ENCODE measurements at regions not wholly inside any gene's neighbourhood (a gene's known extent, or its start where the extent isn't known, plus 50 kb on each side); places are given as distances from the start of the nearest gene placed in this dataset.
A peak's percentile ranks its signal among the peaks of the same experiment; 100 is the strongest.

- no peak overlapping the region for H4K12ac ChIP-seq (ENCODE audit: low read depth, low read length)
- no peaks in the 10 kb centered on the region for H3K79me2 ChIP-seq (ENCODE audit: control insufficient read depth, insufficient read depth, low read length, poor library complexity)
- H3K36me3 ChIP-seq (ENCODE audit: control insufficient read depth in 1 of 2, insufficient read depth in 2 of 2, low read length in 2 of 2) = no peaks in the 10 kb centered on the region
- DNase-seq = no peak
- H2BK120ac ChIP-seq (ENCODE audit: insufficient read depth, low read length, poor library complexity) = no peak overlapping the region
- H3K9ac ChIP-seq (ENCODE audit: low read length) = no peak overlapping the region
- H3K23ac ChIP-seq (ENCODE audit: low read length) = no peak overlapping the region
- no peak overlapping the region for H2BK12ac ChIP-seq (ENCODE audit: low read length)
- WGBS (ENCODE audit: extremely low coverage, insufficient coverage, insufficient read length) = no CpG with 5 or more reads among the region's 1 CpG
- H2AFZ ChIP-seq (ENCODE audit: insufficient read depth, low read length, poor library complexity) = no peak overlapping the region
- no peak overlapping the region for H3K27ac ChIP-seq (ENCODE audit: low read depth, low read length)
- H3K4me3 ChIP-seq (ENCODE audit: low read depth, low read length) = no peak overlapping the region
- no peak overlapping the region for H2AK5ac ChIP-seq (ENCODE audit: low read length)
- H3K4ac ChIP-seq (ENCODE audit: low read depth, low read length) = no peak overlapping the region
- H4K91ac ChIP-seq (ENCODE audit: low read depth, low read length) = no peak overlapping the region
- no peaks in the 10 kb centered on the region for H3K4me1 ChIP-seq (ENCODE audit: control insufficient read depth in 1 of 2, insufficient read depth in 2 of 2, low read length in 2 of 2)
- H3K4me2 ChIP-seq (ENCODE audit: low read length) = no peak overlapping the region
- H3K79me1 ChIP-seq (ENCODE audit: low read length) = no peaks in the 10 kb centered on the region
- no peak overlapping the region for H4K8ac ChIP-seq (ENCODE audit: low read depth, low read length)
- H2BK5ac ChIP-seq (ENCODE audit: low read depth, low read length, poor library complexity) = no peak overlapping the region
- H3K18ac ChIP-seq (ENCODE audit: low read length) = no peak overlapping the region
- no peak overlapping the region for H3K14ac ChIP-seq (ENCODE audit: low read length)
- no peaks in the 10 kb centered on the region for H3K27me3 ChIP-seq (ENCODE audit: insufficient read depth, low read length)
- no peaks in the 10 kb centered on the region for H3K9me3 ChIP-seq (ENCODE audit: insufficient read depth, low read depth, low read length)
These were observed 523.7 kb downstream of the FAM181B start for GRCh38 chr11:82210011-82210410.

DNA sequence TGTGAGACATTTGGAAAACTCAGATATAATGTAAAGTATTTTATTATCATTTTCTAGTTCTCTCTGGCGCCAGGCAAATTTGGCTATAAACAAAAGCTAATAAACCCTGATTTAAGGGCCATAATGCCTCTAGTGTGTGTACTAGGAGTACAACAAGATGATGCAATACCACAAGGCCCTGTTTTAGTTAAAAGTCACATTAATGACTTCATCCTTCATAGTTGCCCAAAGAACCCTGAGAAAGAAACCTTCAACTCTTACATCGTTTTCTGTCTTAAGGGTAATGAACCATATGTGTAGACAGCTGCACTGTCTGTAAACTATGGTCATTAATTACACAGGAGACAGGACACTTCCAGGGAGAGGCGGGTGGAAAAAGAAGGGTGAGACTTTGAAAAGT is 538.4 kb downstream of the FAM181B start:
- Histone ChIP-seq H3K27ac (ENCODE audit: low read depth, low read length) (no peak overlapping the region), H3K4me2 (ENCODE audit: low read length) (no peak overlapping the region), H3K36me3 (ENCODE audit: control insufficient read depth in 1 of 2, insufficient read depth in 2 of 2, low read length in 2 of 2) (no peaks in the 10 kb centered on the region), H4K91ac (ENCODE audit: low read depth, low read length) (no peak overlapping the region), H4K12ac (ENCODE audit: low read depth, low read length) (no peak overlapping the region), H2AFZ (ENCODE audit: insufficient read depth, low read length, poor library complexity) (no peak overlapping the region), H3K9me3 (ENCODE audit: insufficient read depth, low read depth, low read length) (no peaks in the 10 kb centered on the region), H3K79me2 (ENCODE audit: control insufficient read depth, insufficient read depth, low read length, poor library complexity) (no peaks in the 10 kb centered on the region), H2BK120ac (ENCODE audit: insufficient read depth, low read length, poor library complexity) (no peak overlapping the region), H3K18ac (ENCODE audit: low read length) (no peak overlapping the region), H2BK5ac (ENCODE audit: low read depth, low read length, poor library complexity) (no peak overlapping the region), H3K9ac (ENCODE audit: low read length) (no peak overlapping the region), H3K79me1 (ENCODE audit: low read length) (no peaks in the 10 kb centered on the region), H2BK12ac (ENCODE audit: low read length) (no peak overlapping the region), H3K4ac (ENCODE audit: low read depth, low read length) (no peak overlapping the region), H3K4me3 (ENCODE audit: low read depth, low read length) (no peak overlapping the region), H3K23ac (ENCODE audit: low read length) (no peak overlapping the region), H4K8ac (ENCODE audit: low read depth, low read length) (no peak overlapping the region), H2AK5ac (ENCODE audit: low read length) (no peak overlapping the region), H3K14ac (ENCODE audit: low read length) (no peak overlapping the region), H3K4me1 (ENCODE audit: control insufficient read depth in 1 of 2, insufficient read depth in 2 of 2, low read length in 2 of 2) (peaks cover 0 to 3% of the 10 kb centered on the region in 2 experiments), H3K27me3 (ENCODE audit: insufficient read depth, low read length) (no peaks in the 10 kb centered on the region)
- WGBS (ENCODE audit: extremely low coverage, insufficient coverage, insufficient read length) = no CpG with 5 or more reads among the region's 3 CpGs
- no peak for DNase-seq

DNA sequence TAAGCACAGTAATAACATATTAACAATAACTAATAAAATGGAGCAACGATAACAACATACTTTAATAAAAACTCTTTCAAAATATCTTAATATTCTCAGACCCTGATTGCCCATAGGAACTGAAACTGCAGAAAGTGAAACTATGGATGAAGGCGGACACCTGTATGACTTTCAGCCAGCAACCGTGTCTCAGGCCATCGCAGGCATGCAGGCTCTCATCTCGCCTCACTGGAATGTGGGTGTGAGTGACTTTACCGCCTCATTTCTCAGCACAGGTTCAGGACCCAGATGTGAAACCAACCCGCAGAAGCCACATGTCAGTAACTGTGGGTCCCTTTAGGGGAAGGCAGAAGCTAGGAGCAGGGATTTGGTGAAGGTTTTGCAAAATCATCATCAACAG is 539.1 kb downstream of the FAM181B start:
- H2AK5ac ChIP-seq (ENCODE audit: low read length) = no peak overlapping the region
- H3K79me1 ChIP-seq (ENCODE audit: low read length) = no peaks in the 10 kb centered on the region
- H3K79me2 ChIP-seq (ENCODE audit: control insufficient read depth, insufficient read depth, low read length, poor library complexity) = no peaks in the 10 kb centered on the region
- H4K8ac ChIP-seq (ENCODE audit: low read depth, low read length) = no peak overlapping the region
- WGBS (ENCODE audit: extremely low coverage, insufficient coverage, insufficient read length) = no CpG with 5 or more reads among the region's 7 CpGs
- H3K23ac ChIP-seq (ENCODE audit: low read length) = no peak overlapping the region
- H2BK12ac ChIP-seq (ENCODE audit: low read length) = no peak overlapping the region
- no peak overlapping the region for H3K4ac ChIP-seq (ENCODE audit: low read depth, low read length)
- H3K27ac ChIP-seq (ENCODE audit: low read depth, low read length) = no peak overlapping the region
- H3K27me3 ChIP-seq (ENCODE audit: insufficient read depth, low read length) = no peaks in the 10 kb centered on the region
- no peak overlapping the region for H3K4me2 ChIP-seq (ENCODE audit: low read length)
- no peak for DNase-seq
- no peaks in the 10 kb centered on the region for H3K36me3 ChIP-seq (ENCODE audit: control insufficient read depth in 1 of 2, insufficient read depth in 2 of 2, low read length in 2 of 2)
- no peak overlapping the region for H2AFZ ChIP-seq (ENCODE audit: insufficient read depth, low read length, poor library complexity)
- no peak overlapping the region for H3K14ac ChIP-seq (ENCODE audit: low read length)
- H3K18ac ChIP-seq (ENCODE audit: low read length) = no peak overlapping the region
- H2BK5ac ChIP-seq (ENCODE audit: low read depth, low read length, poor library complexity) = no peak overlapping the region
- H2BK120ac ChIP-seq (ENCODE audit: insufficient read depth, low read length, poor library complexity) = no peak overlapping the region
- no peaks in the 10 kb centered on the region for H3K9me3 ChIP-seq (ENCODE audit: insufficient read depth, low read depth, low read length)
- H3K4me1 ChIP-seq (ENCODE audit: control insufficient read depth in 1 of 2, insufficient read depth in 2 of 2, low read length in 2 of 2) = peaks cover 0 to 3% of the 10 kb centered on the region in 2 experiments
- no peak overlapping the region for H4K91ac ChIP-seq (ENCODE audit: low read depth, low read length)
- no peak overlapping the region for H3K4me3 ChIP-seq (ENCODE audit: low read depth, low read length)
- no peak overlapping the region for H3K9ac ChIP-seq (ENCODE audit: low read length)
- H4K12ac ChIP-seq (ENCODE audit: low read depth, low read length) = no peak overlapping the region

DNA sequence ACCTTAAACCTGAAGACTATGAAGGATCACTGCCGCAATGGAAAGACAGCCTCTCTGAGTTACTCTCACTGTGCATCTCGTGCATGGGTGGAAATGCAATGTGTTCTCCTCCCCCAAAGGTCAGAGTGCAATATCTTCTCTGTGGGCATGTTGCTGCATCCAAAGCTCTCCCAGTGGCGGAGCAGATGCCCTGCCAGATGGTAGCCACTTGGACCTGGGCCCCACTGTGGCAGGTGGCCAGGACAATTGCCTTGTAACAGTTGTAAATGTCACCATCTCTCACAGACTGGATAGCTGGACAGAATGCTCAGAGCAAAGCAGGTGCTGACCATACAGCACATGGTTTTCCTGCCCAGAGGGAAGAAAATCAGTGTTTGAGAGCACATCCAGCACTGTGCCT is 542.0 kb downstream of the FAM181B start:
- Histone ChIP-seq H3K9me3 (ENCODE audit: insufficient read depth, low read depth, low read length) (no peaks in the 10 kb centered on the region), H3K9ac (ENCODE audit: low read length) (no peak overlapping the region), H3K27ac (ENCODE audit: low read depth, low read length) (no peak overlapping the region), H3K18ac (ENCODE audit: low read length) (no peak overlapping the region), H3K27me3 (ENCODE audit: insufficient read depth, low read length) (no peaks in the 10 kb centered on the region), H4K12ac (ENCODE audit: low read depth, low read length) (no peak overlapping the region), H3K23ac (ENCODE audit: low read length) (no peak overlapping the region), H3K79me2 (ENCODE audit: control insufficient read depth, insufficient read depth, low read length, poor library complexity) (no peaks in the 10 kb centered on the region), H3K4me2 (ENCODE audit: low read length) (no peak overlapping the region), H4K8ac (ENCODE audit: low read depth, low read length) (no peak overlapping the region), H2AFZ (ENCODE audit: insufficient read depth, low read length, poor library complexity) (no peak overlapping the region), H2BK5ac (ENCODE audit: low read depth, low read length, poor library complexity) (no peak overlapping the region), H2BK120ac (ENCODE audit: insufficient read depth, low read length, poor library complexity) (no peak overlapping the region), H3K79me1 (ENCODE audit: low read length) (no peaks in the 10 kb centered on the region), H3K4me1 (ENCODE audit: control insufficient read depth in 1 of 2, insufficient read depth in 2 of 2, low read length in 2 of 2) (peaks cover 0 to 3% of the 10 kb centered on the region in 2 experiments), H3K4me3 (ENCODE audit: low read depth, low read length) (peak overlapping the region; percentile 42), H4K91ac (ENCODE audit: low read depth, low read length) (no peak overlapping the region), H3K14ac (ENCODE audit: low read length) (no peak overlapping the region), H3K36me3 (ENCODE audit: control insufficient read depth in 1 of 2, insufficient read depth in 2 of 2, low read length in 2 of 2) (no peaks in the 10 kb centered on the region), H2BK12ac (ENCODE audit: low read length) (no peak overlapping the region), H2AK5ac (ENCODE audit: low read length) (no peak overlapping the region), H3K4ac (ENCODE audit: low read depth, low read length) (no peak overlapping the region)
- WGBS (ENCODE audit: extremely low coverage, insufficient coverage, insufficient read length) = no CpG with 5 or more reads among the region's 3 CpGs
- DNase-seq = no peak

Measured in trophoblast cell (in vitro differentiated cells and primary cell).